GM12892 (cell line): ENCODE measurements at regions not wholly inside any gene's neighbourhood (a gene's known extent, or its start where the extent isn't known, plus 50 kb on each side); places are given as distances from the start of the nearest gene placed in this dataset.

ENCODE experiments used
- POLR2AphosphoS5 ChIP-seq: IDR thresholded peaks from 2 replicates; pipeline ENCODE4 v1.6.1; 2011; ENCODE audit warnings: low read depth, low read length, control low read depth
- TAF1 ChIP-seq: IDR thresholded peaks from 2 replicates; pipeline ENCODE4 v1.6.1; 2011; ENCODE audit warnings: low read depth, mild to moderate bottlenecking, control low read depth, low read length, borderline replicate concordance

DNA sequence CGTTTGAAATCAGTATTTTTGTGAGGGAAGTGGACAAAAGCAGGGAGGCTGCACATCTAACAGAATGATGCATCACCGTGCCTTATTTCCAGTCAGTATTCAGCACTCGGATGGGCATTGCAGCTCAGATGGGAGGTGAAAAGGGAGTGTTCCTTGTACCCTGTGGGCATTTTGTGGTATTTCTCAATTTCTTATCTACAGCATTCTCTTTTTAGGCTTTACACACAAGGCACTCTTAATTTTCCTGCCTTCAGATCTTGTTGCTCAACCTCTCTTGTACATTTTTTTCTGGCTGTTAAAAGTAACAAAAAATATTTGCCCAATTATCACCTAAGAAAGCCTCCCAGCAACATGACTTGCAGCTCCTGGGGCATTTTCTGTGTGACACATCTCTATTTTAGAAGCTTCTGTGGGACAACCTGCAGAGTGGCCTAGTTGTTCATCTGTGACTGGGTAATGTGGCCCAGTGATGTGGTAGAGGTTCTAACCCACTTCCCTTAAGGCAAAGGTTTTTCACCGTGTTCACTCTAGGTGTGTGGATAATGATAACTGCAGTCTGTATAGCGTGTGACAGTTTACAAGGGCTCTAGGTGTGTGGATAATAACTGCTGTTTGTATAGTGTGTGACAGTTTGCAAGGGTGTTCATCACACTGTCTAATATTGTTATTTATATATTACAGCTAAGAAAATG is 257.2 kb downstream of the PTGER3 start:
- no peak for TF ChIP-seq TAF1
- no peak for TF ChIP-seq POLR2AphosphoS5
